ENCODE measurements at regions not wholly inside any gene's neighbourhood (a gene's known extent, or its start where the extent isn't known, plus 50 kb on each side); places are given as distances from the start of the nearest gene placed in this dataset.

- Histone ChIP-seq H3K9me3 (ENCODE audit: control insufficient read depth, low read length) (no peaks in the 10 kb centered on the region), H3K27me3 (ENCODE audit: control insufficient read depth, insufficient read depth, low read length, poor library complexity, severe bottlenecking) (no peaks in the 10 kb centered on the region), H3K4me1 (ENCODE audit: control insufficient read depth, insufficient read depth, low read length) (no peaks in the 10 kb centered on the region), H3K36me3 (ENCODE audit: control insufficient read depth, insufficient read depth, low read length) (no peaks in the 10 kb centered on the region), H3K9ac (ENCODE audit: extremely low read depth, low read length, poor library complexity, severe bottlenecking) (no peak overlapping the region), H3K4me3 (ENCODE audit: low read length) (no peak overlapping the region), H3K27ac (ENCODE audit: low read depth, low read length) (no peak overlapping the region)
- DNase-seq, result no peak
- peaks cover 45% of the 10 kb centered on the region for H3K9me3 Mint-ChIP-seq
- no peaks in the 10 kb centered on the region for H3K27me3 Mint-ChIP-seq (ENCODE audit: insufficient read depth)
- no peak overlapping the region for H3K4me3 Mint-ChIP-seq
- no peaks in the 10 kb centered on the region for H3K4me1 Mint-ChIP-seq
- peaks cover 2% of the 10 kb centered on the region for H3K36me3 Mint-ChIP-seq (ENCODE audit: low read depth)
- WGBS, 2 experiments (ENCODE audit: insufficient coverage in 1 of 2, insufficient read length in 1 of 2), result 80 to 85% methylated on average over 1 to 3 of the region's 4 CpGs
- H3K27ac Mint-ChIP-seq, result no peak overlapping the region
- TF ChIP-seq CTCF (conservative IDR thresholded peaks at IDR 0.05), result no peak
Observed at GRCh38 chrX:136961594-136962135, 72.1 kb downstream of the GPR101 start.

GRCh38 chrX:136954930-136955329 is 74.4 kb upstream of the RBMX start:
- no peak for DNase-seq
- no peak overlapping the region for H3K4me3 Mint-ChIP-seq
- no peaks in the 10 kb centered on the region for H3K36me3 Mint-ChIP-seq (ENCODE audit: low read depth)
- H3K27ac ChIP-seq (ENCODE audit: low read depth, low read length), result no peak overlapping the region
- TF ChIP-seq CTCF (conservative IDR thresholded peaks at IDR 0.05), result peak; percentile 64
- 52% methylated on average over 3 of the region's 4 CpGs; no CpG with 5 or more reads in 1 of the 2 experiments for WGBS, 2 experiments (ENCODE audit: insufficient coverage in 1 of 2, insufficient read length in 1 of 2)
- H3K4me1 ChIP-seq (ENCODE audit: control insufficient read depth, insufficient read depth, low read length), result no peaks in the 10 kb centered on the region
- H3K4me1 Mint-ChIP-seq, result no peaks in the 10 kb centered on the region
- peaks cover 39% of the 10 kb centered on the region for H3K9me3 Mint-ChIP-seq
- H3K36me3 ChIP-seq (ENCODE audit: control insufficient read depth, insufficient read depth, low read length), result no peaks in the 10 kb centered on the region
- no peaks in the 10 kb centered on the region for H3K27me3 Mint-ChIP-seq (ENCODE audit: insufficient read depth)
- no peak overlapping the region for H3K4me3 ChIP-seq (ENCODE audit: low read length)
- no peak overlapping the region for H3K27ac Mint-ChIP-seq
- H3K9me3 ChIP-seq (ENCODE audit: control insufficient read depth, low read length), result no peaks in the 10 kb centered on the region
- no peaks in the 10 kb centered on the region for H3K27me3 ChIP-seq (ENCODE audit: control insufficient read depth, insufficient read depth, low read length, poor library complexity, severe bottlenecking)
- no peak overlapping the region for H3K9ac ChIP-seq (ENCODE audit: extremely low read depth, low read length, poor library complexity, severe bottlenecking)

GRCh38 chrX:136953867-136954787 is 73.6 kb upstream of the RBMX start:
- H3K36me3 ChIP-seq (ENCODE audit: control insufficient read depth, insufficient read depth, low read length), result no peaks in the 10 kb centered on the region

More at GRCh38 chrX:136953867-136954787, 73.6 kb upstream of the RBMX start:
- TF ChIP-seq CTCF (conservative IDR thresholded peaks at IDR 0.05), result peak; percentile 73
- no peak overlapping the region for H3K27ac ChIP-seq (ENCODE audit: low read depth, low read length)
- Mint-ChIP-seq H3K36me3 (ENCODE audit: low read depth) (no peaks in the 10 kb centered on the region), H3K9me3 (peaks cover 37% of the 10 kb centered on the region), H3K4me3 (no peak overlapping the region), H3K27me3 (ENCODE audit: insufficient read depth) (no peaks in the 10 kb centered on the region), H3K4me1 (no peaks in the 10 kb centered on the region), H3K27ac (no peak overlapping the region)
- no peak overlapping the region for H3K9ac ChIP-seq (ENCODE audit: extremely low read depth, low read length, poor library complexity, severe bottlenecking)
- H3K4me3 ChIP-seq (ENCODE audit: low read length), result no peak overlapping the region
- H3K27me3 ChIP-seq (ENCODE audit: control insufficient read depth, insufficient read depth, low read length, poor library complexity, severe bottlenecking), result no peaks in the 10 kb centered on the region
- peak; percentile 87 for DNase-seq
- no peaks in the 10 kb centered on the region for H3K4me1 ChIP-seq (ENCODE audit: control insufficient read depth, insufficient read depth, low read length)
- WGBS, 2 experiments (ENCODE audit: insufficient coverage in 1 of 2, insufficient read length in 1 of 2), result 72 to 95% methylated on average over 4 to 26 of the region's 26 CpGs
- H3K9me3 ChIP-seq (ENCODE audit: control insufficient read depth, low read length), result no peaks in the 10 kb centered on the region

Measured in endodermal cell (in vitro differentiated cells).